ENCODE measurements at regions not wholly inside any gene's neighbourhood (a gene's known extent, or its start where the extent isn't known, plus 50 kb on each side); places are given as distances from the start of the nearest gene placed in this dataset.
"Not testable (repeated sequence)": the region's sequence is repeated elsewhere in the genome, so short reads cannot be mapped to it uniquely, and the experiment has no call there.

- no peaks in the 10 kb centered on the region for H3K36me3 Mint-ChIP-seq (ENCODE audit: low read depth)
- DNase-seq (ENCODE audit: low spot score), result no peak
- H3K27ac Mint-ChIP-seq, result no peak overlapping the region
- peaks cover 1% of the 10 kb centered on the region for H3K27me3 Mint-ChIP-seq (ENCODE audit: insufficient read depth)
- intact Hi-C loops (cut with micrococcal nuclease), result no loop called here
- H3K9me3 Mint-ChIP-seq, result no peaks in the 10 kb centered on the region
- H3K4me1 Mint-ChIP-seq (ENCODE audit: low read depth), result no peaks in the 10 kb centered on the region
- H3K4me3 Mint-ChIP-seq, result no peak overlapping the region
Observed at GRCh38 chr20:23299673-23300050, 50.9 kb upstream of the NXT1 start.

DNA sequence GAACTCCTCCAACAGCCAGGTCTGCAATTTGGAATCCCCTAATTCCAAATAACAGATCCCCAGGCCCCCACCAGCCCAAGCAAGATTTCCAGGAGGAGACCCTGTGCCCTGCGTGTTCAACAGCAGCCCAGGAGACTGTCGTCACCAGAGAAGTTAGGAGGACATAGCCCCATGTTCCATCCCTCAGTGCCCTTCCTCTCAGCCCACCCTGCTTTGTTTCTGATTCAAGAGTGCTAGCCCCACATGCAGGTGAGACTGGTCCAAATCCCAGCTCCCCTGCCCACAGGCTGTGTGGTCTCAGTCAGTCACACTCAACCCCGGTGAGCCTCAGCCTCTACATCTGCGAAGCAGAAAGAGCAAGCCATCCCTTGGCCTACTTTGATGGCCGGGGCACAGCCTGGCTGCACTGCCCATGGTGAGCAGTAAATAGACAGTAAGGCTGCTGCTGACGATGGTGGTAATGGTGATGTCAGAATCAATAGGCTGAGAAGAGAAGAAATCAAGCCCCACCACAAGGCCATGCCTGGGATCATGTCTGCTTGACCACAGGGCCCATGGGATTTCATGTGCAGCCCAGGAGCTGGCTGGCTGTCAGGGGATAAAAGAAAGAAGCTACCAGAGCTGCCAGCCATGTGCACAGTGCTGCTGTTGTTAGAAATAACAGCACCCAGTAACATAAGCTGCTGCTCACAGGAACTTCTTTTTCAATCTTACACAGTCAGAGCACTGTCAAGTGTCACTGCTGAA is 51.5 kb upstream of the NXT1 start:
- no peak overlapping the region for H3K4me3 Mint-ChIP-seq
- intact Hi-C loops (cut with micrococcal nuclease), result no loop called here
- H3K27me3 Mint-ChIP-seq (ENCODE audit: insufficient read depth), result peaks cover 1% of the 10 kb centered on the region
- no peak overlapping the region for H3K27ac Mint-ChIP-seq
- no peaks in the 10 kb centered on the region for H3K36me3 Mint-ChIP-seq (ENCODE audit: low read depth)
- no peaks in the 10 kb centered on the region for H3K4me1 Mint-ChIP-seq (ENCODE audit: low read depth)
- H3K9me3 Mint-ChIP-seq, result no peaks in the 10 kb centered on the region
- DNase-seq (ENCODE audit: low spot score), result no peak

- no peaks in the 10 kb centered on the region for H3K36me3 Mint-ChIP-seq (ENCODE audit: low read depth)
- intact Hi-C loops (cut with micrococcal nuclease), result no loop called here
- no peak overlapping the region for H3K27ac Mint-ChIP-seq
- no peaks in the 10 kb centered on the region for H3K9me3 Mint-ChIP-seq
- H3K4me3 Mint-ChIP-seq, result no peak overlapping the region
- DNase-seq (ENCODE audit: low spot score), result no peak
- H3K4me1 Mint-ChIP-seq (ENCODE audit: low read depth), result no peaks in the 10 kb centered on the region
- H3K27me3 Mint-ChIP-seq (ENCODE audit: insufficient read depth), result peaks cover 1% of the 10 kb centered on the region
Observed at GRCh38 chr20:23298155-23298554, 52.4 kb upstream of the NXT1 start.

GRCh38 chr20:23296841-23297701 is 53.5 kb upstream of the NXT1 start:
- H3K4me1 Mint-ChIP-seq (ENCODE audit: low read depth), result no peaks in the 10 kb centered on the region
- no peak overlapping the region for H3K27ac Mint-ChIP-seq
- H3K9me3 Mint-ChIP-seq, result no peaks in the 10 kb centered on the region
- DNase-seq (ENCODE audit: low spot score), result no peak
- peaks cover 1% of the 10 kb centered on the region for H3K27me3 Mint-ChIP-seq (ENCODE audit: insufficient read depth)
- H3K36me3 Mint-ChIP-seq (ENCODE audit: low read depth), result no peaks in the 10 kb centered on the region
- intact Hi-C loops (cut with micrococcal nuclease), result no loop called here
- H3K4me3 Mint-ChIP-seq, result no peak overlapping the region

DNA sequence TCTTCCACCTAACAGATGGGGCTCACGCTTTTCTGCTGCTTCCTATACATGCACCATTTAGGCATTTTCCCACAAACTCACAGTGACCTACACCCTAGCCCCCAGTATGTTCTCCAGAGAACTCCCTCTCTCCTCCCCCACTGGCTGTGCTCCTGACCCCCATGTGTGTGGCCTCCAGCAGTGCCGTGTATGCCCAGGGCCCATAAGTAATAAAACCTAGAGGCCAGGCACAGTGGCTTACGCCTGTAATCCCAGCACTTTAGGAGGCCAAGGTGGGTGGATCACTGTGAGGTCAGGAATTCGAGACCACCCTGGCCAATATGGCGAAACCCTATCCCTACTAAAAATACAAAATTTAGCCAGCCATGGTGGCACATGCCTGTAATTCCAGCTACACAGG is 54.7 kb upstream of the NXT1 start:
- intact Hi-C loops (cut with micrococcal nuclease), result no loop called here
- Mint-ChIP-seq H3K9me3 (no peaks in the 10 kb centered on the region), H3K4me3 (no peak overlapping the region), H3K36me3 (ENCODE audit: low read depth) (no peaks in the 10 kb centered on the region), H3K27ac (no peak overlapping the region), H3K27me3 (ENCODE audit: insufficient read depth) (no peaks in the 10 kb centered on the region), H3K4me1 (ENCODE audit: low read depth) (no peaks in the 10 kb centered on the region)
- no peak for DNase-seq (ENCODE audit: low spot score)

DNA sequence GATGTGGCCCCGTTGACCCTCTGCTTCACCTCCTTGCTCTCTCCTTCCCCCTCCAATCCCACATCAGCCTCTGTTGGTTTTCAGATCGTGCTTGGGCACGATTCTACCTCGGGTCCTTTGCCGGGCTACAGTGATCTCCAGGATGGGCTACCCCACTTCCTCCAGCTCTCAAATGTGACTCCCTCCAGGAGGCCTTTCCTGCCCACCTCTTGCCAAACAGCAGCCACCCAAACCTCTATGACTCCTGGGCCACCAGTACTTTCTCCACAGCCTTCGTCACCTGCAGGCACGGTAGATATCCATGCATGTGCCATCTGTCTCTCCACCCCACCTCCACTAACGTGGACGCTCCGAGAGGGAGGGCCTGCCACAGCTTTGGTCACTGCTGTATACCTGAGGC is 55.9 kb upstream of the NXT1 start:
- Mint-ChIP-seq H3K27ac (no peak overlapping the region), H3K36me3 (ENCODE audit: low read depth) (no peaks in the 10 kb centered on the region), H3K9me3 (no peaks in the 10 kb centered on the region), H3K4me1 (ENCODE audit: low read depth) (no peaks in the 10 kb centered on the region), H3K27me3 (ENCODE audit: insufficient read depth) (no peaks in the 10 kb centered on the region), H3K4me3 (no peak overlapping the region)
- intact Hi-C loops (cut with micrococcal nuclease), result no loop called here
- DNase-seq (ENCODE audit: low spot score), result no peak

DNA sequence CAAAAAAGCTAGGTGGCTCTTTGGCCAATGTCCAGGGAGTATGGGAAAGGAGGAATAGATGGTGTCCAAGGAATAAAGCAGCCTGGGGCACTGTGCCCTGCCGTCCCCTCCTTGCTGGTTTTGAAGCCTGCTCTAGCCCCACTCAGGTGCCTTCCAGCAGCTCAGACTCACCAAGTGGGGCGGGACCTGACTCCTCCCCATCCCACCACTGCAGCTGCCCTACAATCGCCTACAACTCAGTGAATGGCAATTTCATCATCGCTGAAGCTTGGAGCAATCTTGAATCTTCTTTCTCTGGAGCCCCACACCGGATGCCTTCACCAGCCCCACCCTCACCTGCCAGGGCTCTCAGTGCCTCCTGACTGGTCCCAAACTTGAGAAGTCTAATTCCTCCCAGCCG is 56.4 kb upstream of the NXT1 start:
- H3K36me3 Mint-ChIP-seq (ENCODE audit: low read depth), result no peaks in the 10 kb centered on the region
- H3K4me1 Mint-ChIP-seq (ENCODE audit: low read depth), result no peaks in the 10 kb centered on the region
- no peaks in the 10 kb centered on the region for H3K27me3 Mint-ChIP-seq (ENCODE audit: insufficient read depth)
- intact Hi-C loops (cut with micrococcal nuclease), result no loop called here
- H3K4me3 Mint-ChIP-seq, result no peak overlapping the region
- H3K27ac Mint-ChIP-seq, result no peak overlapping the region
- no peak for DNase-seq (ENCODE audit: low spot score)
- H3K9me3 Mint-ChIP-seq, result no peaks in the 10 kb centered on the region

GRCh38 chr20:23293689-23294088 is 56.9 kb upstream of the NXT1 start:
- H3K27ac Mint-ChIP-seq, result no peak overlapping the region
- no peak overlapping the region for H3K4me3 Mint-ChIP-seq
- H3K9me3 Mint-ChIP-seq, result no peaks in the 10 kb centered on the region
- no peak for DNase-seq (ENCODE audit: low spot score)
- intact Hi-C loops (cut with micrococcal nuclease), result no loop called here
- no peaks in the 10 kb centered on the region for H3K27me3 Mint-ChIP-seq (ENCODE audit: insufficient read depth)
- H3K36me3 Mint-ChIP-seq (ENCODE audit: low read depth), result no peaks in the 10 kb centered on the region
- no peaks in the 10 kb centered on the region for H3K4me1 Mint-ChIP-seq (ENCODE audit: low read depth)

GRCh38 chr20:23292311-23292710 is 58.3 kb upstream of the NXT1 start:
- H3K9me3 Mint-ChIP-seq; H3K27ac Mint-ChIP-seq; intact Hi-C loops (cut with micrococcal nuclease); H3K36me3 Mint-ChIP-seq (ENCODE audit: low read depth); DNase-seq (ENCODE audit: low spot score); H3K4me3 Mint-ChIP-seq; H3K4me1 Mint-ChIP-seq (ENCODE audit: low read depth); H3K27me3 Mint-ChIP-seq (ENCODE audit: insufficient read depth): not testable (repeated sequence)

GRCh38 chr20:23291575-23292240 is 58.9 kb upstream of the NXT1 start:
- Mint-ChIP-seq H3K36me3 (ENCODE audit: low read depth) (no peaks in the 10 kb centered on the region), H3K9me3 (no peaks in the 10 kb centered on the region), H3K27ac (no peak overlapping the region), H3K4me1 (ENCODE audit: low read depth) (no peaks in the 10 kb centered on the region), H3K4me3 (no peak overlapping the region), H3K27me3 (ENCODE audit: insufficient read depth) (no peaks in the 10 kb centered on the region)
- DNase-seq (ENCODE audit: low spot score), result no peak
- intact Hi-C loops (cut with micrococcal nuclease), result no loop called here

DNA sequence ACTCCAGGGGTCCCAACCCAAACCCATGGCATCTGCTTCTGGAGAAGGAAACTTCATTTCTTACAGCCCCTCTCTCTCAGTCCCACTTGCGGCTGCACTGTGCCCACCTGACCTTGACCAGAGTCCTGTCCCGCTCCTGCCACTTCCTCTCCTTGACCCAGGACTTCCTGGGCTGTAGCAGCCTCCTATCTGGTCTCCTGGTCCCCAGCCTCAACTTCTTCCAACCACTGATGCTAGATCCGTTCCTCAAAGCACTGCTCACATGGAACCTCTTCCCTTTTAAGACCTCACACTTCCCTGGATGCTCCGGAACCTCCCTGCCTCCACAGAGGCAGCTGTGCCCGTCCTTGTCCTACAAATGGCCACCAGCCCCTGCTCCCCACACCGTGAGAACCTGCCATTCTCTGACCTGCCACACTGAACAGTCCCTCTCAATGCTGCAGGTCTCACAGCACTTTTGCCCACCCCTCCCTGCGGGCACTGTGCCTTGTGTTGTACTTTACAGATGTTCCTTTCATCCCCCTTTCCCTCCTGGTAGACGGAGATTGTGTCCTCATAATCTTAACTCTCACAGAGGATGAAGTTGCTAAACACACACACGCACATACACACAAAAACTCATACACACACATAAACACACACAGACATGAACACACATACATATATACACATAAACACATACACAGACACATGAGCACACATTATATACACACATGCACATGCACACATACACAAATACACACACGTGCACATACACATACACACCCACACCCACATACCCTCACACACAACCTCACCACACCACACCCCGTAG is 59.6 kb upstream of the NXT1 start:
- Mint-ChIP-seq H3K27ac (no peak overlapping the region), H3K36me3 (ENCODE audit: low read depth) (no peaks in the 10 kb centered on the region), H3K4me3 (no peak overlapping the region), H3K4me1 (ENCODE audit: low read depth) (no peaks in the 10 kb centered on the region), H3K9me3 (no peaks in the 10 kb centered on the region), H3K27me3 (ENCODE audit: insufficient read depth) (no peaks in the 10 kb centered on the region)
- intact Hi-C loops (cut with micrococcal nuclease), result no loop called here
- DNase-seq (ENCODE audit: low spot score), result no peak

GRCh38 chr20:23289724-23290395 is 60.7 kb upstream of the NXT1 start:
- no peak for DNase-seq (ENCODE audit: low spot score)
- no peaks in the 10 kb centered on the region for H3K4me1 Mint-ChIP-seq (ENCODE audit: low read depth)
- H3K27ac Mint-ChIP-seq, result no peak overlapping the region
- no peaks in the 10 kb centered on the region for H3K36me3 Mint-ChIP-seq (ENCODE audit: low read depth)
- no peaks in the 10 kb centered on the region for H3K27me3 Mint-ChIP-seq (ENCODE audit: insufficient read depth)
- intact Hi-C loops (cut with micrococcal nuclease), result no loop called here
- H3K9me3 Mint-ChIP-seq, result no peaks in the 10 kb centered on the region
- H3K4me3 Mint-ChIP-seq, result no peak overlapping the region

Measured in activated T-helper 1 cell treated with anti-CD3 and anti-CD28 coated beads, Interleukin-12 subunit alpha, Interleukin-12 subunit beta, Interleukin-2, Interleukin-4 antibody, amounts not matched to agents 30 ng/mL and 10 ng/mL and 1 ng/mL, durations not matched to agents 14 hours and 24 hours and 36 hours (primary cell).